ENCODE measurements at regions not wholly inside any gene's neighbourhood (a gene's known extent, or its start where the extent isn't known, plus 50 kb on each side); places are given as distances from the start of the nearest gene placed in this dataset.

GRCh38 chr18:60987963-60988362 is 345.3 kb upstream of the CDH20 start:
- H3K4me3 ChIP-seq (ENCODE audit: low read depth, low read length), result no peak overlapping the region
- no peak for TF ChIP-seq CTCF (IDR thresholded peaks at IDR 0.05; ENCODE audit: insufficient read depth, low read depth, low read length, missing control alignments)
- no peak for DNase-seq (ENCODE audit: low read depth)

GRCh38 chr18:60996326-60996725 is 336.9 kb upstream of the CDH20 start:
- no peak for TF ChIP-seq CTCF (IDR thresholded peaks at IDR 0.05; ENCODE audit: insufficient read depth, low read depth, low read length, missing control alignments)
- no peak for DNase-seq (ENCODE audit: low read depth)

DNA sequence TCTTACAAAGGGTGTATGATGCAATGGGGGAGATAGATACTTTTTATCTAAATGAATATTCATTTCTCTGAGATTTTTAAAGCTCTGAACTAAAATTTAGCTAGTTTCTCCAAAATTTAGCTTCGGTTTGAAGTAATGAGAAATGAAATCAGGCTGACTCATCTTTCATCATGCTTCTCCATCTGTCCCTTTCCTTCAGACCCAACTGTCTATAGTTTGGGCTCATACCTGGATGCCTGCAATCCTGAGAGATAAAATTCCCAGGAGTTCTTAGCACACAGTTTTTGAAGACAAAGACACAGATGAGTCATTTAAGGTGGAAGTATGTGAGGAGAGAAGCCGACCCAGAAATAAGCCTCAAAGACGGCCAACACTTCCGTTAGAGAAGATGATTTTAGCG is 336.4 kb upstream of the CDH20 start:
- no peak overlapping the region for H3K4me3 ChIP-seq (ENCODE audit: low read depth, low read length)
- DNase-seq (ENCODE audit: low read depth), result no peak
- TF ChIP-seq CTCF (IDR thresholded peaks at IDR 0.05; ENCODE audit: insufficient read depth, low read depth, low read length, missing control alignments), result no peak

More at GRCh38 chr18:60996326-60996725, 336.9 kb upstream of the CDH20 start:
- H3K4me3 ChIP-seq (ENCODE audit: low read depth, low read length), result no peak overlapping the region

DNA sequence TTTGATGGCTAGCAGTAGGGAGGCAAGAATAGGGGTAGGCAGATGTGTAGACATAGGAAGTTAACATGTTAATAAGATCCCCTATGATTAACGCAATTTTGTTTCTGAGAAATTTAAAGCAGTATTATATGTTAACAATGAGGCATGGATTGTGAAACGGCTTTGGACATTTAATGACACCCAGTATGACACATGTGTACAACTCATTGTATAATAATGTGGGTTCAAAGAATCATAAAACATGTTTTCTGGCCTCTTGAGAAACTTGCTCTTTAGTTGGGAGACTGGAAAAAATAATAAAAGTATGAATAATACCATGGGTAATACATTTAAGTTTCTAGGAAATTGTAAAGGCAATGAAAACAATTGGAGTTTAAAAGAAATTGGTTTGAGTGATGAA is 332.1 kb upstream of the CDH20 start:
- no peak for DNase-seq (ENCODE audit: low read depth)
- no peak overlapping the region for H3K4me3 ChIP-seq (ENCODE audit: low read depth, low read length)
- no peak for TF ChIP-seq CTCF (IDR thresholded peaks at IDR 0.05; ENCODE audit: insufficient read depth, low read depth, low read length, missing control alignments)

GRCh38 chr18:61006687-61007224 is 326.5 kb upstream of the CDH20 start:
- H3K4me3 ChIP-seq (ENCODE audit: low read depth, low read length), result no peak overlapping the region
- DNase-seq (ENCODE audit: low read depth), result no peak
- TF ChIP-seq CTCF (IDR thresholded peaks at IDR 0.05; ENCODE audit: insufficient read depth, low read depth, low read length, missing control alignments), result no peak

DNA sequence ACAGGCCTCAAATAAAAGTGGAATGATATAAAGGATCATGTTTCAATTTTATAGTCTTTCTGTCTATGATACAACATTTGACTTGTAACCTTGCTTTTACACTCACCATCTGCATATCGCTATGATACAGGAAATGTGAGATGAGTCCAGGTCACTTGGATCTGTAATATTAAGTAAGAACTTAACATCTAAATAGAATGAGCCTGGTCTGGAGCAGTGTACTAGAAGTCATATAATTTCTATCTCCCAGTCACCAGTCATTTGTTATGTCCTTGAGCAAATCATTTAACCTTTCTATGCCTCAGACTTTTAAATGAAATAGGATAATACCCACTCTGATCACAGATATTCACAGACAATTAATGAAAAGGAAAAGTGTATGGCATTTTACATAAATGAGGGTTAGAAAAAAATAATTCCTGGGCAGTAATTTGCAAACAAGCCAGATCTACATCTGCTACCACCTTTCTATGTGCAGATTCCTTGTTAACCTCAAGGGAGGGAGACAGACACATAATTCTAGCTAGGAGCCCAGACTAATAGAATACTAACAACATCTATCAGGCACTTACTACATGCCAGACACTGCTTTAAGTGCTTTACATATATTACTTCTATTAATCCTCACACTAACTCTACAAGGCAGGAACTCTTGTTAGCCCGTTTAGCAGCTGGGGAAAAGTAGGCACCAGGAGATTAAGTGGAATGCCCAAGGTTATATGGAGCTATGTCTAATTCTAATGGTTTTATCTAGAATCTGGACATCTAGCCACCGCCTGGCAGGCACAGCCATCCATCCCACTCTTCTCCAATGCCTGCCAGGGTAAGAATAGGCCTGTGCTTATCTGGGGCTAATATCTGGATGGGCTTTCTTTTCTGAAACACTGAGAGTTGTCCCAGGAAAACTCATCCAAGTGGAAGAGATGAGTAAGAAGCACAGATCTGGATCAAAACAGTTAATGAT is 313.6 kb upstream of the CDH20 start:
- no peak for TF ChIP-seq CTCF (IDR thresholded peaks at IDR 0.05; ENCODE audit: insufficient read depth, low read depth, low read length, missing control alignments)
- no peak overlapping the region for H3K4me3 ChIP-seq (ENCODE audit: low read depth, low read length)
- no peak for DNase-seq (ENCODE audit: low read depth)
